SK-N-SH treated with all-trans-retinoic acid at 6 μM for 48 hours (cell line): ENCODE measurements at regions not wholly inside any gene's neighbourhood (a gene's known extent, or its start where the extent isn't known, plus 50 kb on each side); places are given as distances from the start of the nearest gene placed in this dataset.

Experiments
- ATAC-seq: fragments of 200-7000 bp; cut with Tn5 transposase; 3 replicates; pipeline ENCODE4 v1.9.1; 2020; ENCODE audit warnings: mild to moderate bottlenecking, moderate library complexity
- ARNTL ChIP-seq: fragments of 450-650 bp; formaldehyde crosslinking; IDR thresholded peaks from 2 replicates; pipeline ENCODE4 v1.5.0; 2020; ENCODE audit warnings: low read depth, mild to moderate bottlenecking, moderate library complexity, borderline replicate concordance
- BACH2 ChIP-seq: fragments of 250-450 bp; sonication (Bioruptor Pico); IDR thresholded peaks from 2 replicates; pipeline ENCODE4 v1.9.0; 2021; ENCODE audit warnings: mild to moderate bottlenecking, borderline replicate concordance
- CREB5 ChIP-seq: fragments of 250-450 bp; sonication (Bioruptor Pico); IDR thresholded peaks from 2 replicates; pipeline ENCODE4 v1.5.1; 2020; ENCODE audit warnings: low read depth, mild to moderate bottlenecking, moderate library complexity
- CSDC2 ChIP-seq: fragments of 250-450 bp; sonication (Bioruptor Pico); IDR thresholded peaks from 2 replicates; pipeline ENCODE4 v1.5.0; 2020; ENCODE audit warnings: mild to moderate bottlenecking, moderate library complexity
- CSRNP3 ChIP-seq: fragments of 250-450 bp; sonication (Bioruptor Pico); IDR thresholded peaks from 2 replicates; pipeline ENCODE4 v1.5.1; 2021; ENCODE audit warnings: mild to moderate bottlenecking, moderate library complexity
- ESRRG ChIP-seq: fragments of 250-450 bp; sonication (Bioruptor Pico); IDR thresholded peaks from 2 replicates; pipeline ENCODE4 v1.6.1; 2021; ENCODE audit warnings: mild to moderate bottlenecking
- GLIS3 ChIP-seq: fragments of 250-450 bp; sonication (Bioruptor Pico); IDR thresholded peaks from 2 replicates; pipeline ENCODE4 v1.5.0; 2020; ENCODE audit warnings: mild to moderate bottlenecking, moderate library complexity
- ISL1 ChIP-seq: fragments of 250-450 bp; sonication (Bioruptor Pico); IDR thresholded peaks from 2 replicates; pipeline ENCODE4 v2.1.2; 2022; ENCODE audit warnings: mild to moderate bottlenecking, moderate library complexity
- OSR1 ChIP-seq: fragments of 250-450 bp; sonication (Bioruptor Pico); IDR thresholded peaks from 2 replicates; pipeline ENCODE4 v1.8.0; 2022; ENCODE audit warnings: moderate library complexity, mild to moderate bottlenecking, inconsistent platforms
- PATZ1 ChIP-seq: fragments of 250-450 bp; sonication (Bioruptor Pico); IDR thresholded peaks from 2 replicates; pipeline ENCODE4 v1.8.0; 2020; ENCODE audit warnings: mild to moderate bottlenecking, moderate library complexity, borderline replicate concordance
- POU6F1 ChIP-seq: fragments of 250-450 bp; sonication (Bioruptor Pico); IDR thresholded peaks from 2 replicates; pipeline ENCODE4 v1.8.0; 2021; ENCODE audit warnings: low read depth, mild to moderate bottlenecking, moderate library complexity, borderline replicate concordance
- PPARA ChIP-seq: fragments of 250-450 bp; sonication (Bioruptor Pico); IDR thresholded peaks from 2 replicates; pipeline ENCODE4 v1.5.0; 2020; ENCODE audit warnings: mild to moderate bottlenecking, borderline replicate concordance
- RARB ChIP-seq: fragments of 250-450 bp; sonication (Bioruptor Pico); IDR thresholded peaks from 2 replicates; pipeline ENCODE4 v1.8.0; 2021; ENCODE audit warnings: mild to moderate bottlenecking, moderate library complexity
- TCF4 ChIP-seq: fragments of 250-450 bp; sonication (Bioruptor Pico); IDR thresholded peaks from 2 replicates; pipeline ENCODE4 v1.8.0; 2021; ENCODE audit warnings: mild to moderate bottlenecking, moderate library complexity, borderline replicate concordance
- ZC3H10 ChIP-seq: fragments of 250-450 bp; sonication (Bioruptor Pico); IDR thresholded peaks from 2 replicates; pipeline ENCODE4 v1.5.1; 2021; ENCODE audit warnings: mild to moderate bottlenecking, moderate library complexity
- ZFP3 ChIP-seq: fragments of 250-450 bp; sonication (Bioruptor Pico); IDR thresholded peaks from 2 replicates; pipeline ENCODE4 v1.5.0; 2020; ENCODE audit warnings: mild to moderate bottlenecking, moderate library complexity
- ZFP30 ChIP-seq: fragments of 450-650 bp; formaldehyde crosslinking; IDR thresholded peaks from 2 replicates; pipeline ENCODE4 v1.5.0; 2022; ENCODE audit warnings: mild to moderate bottlenecking, moderate library complexity
- ZNF565 ChIP-seq: fragments of 450-650 bp; formaldehyde crosslinking; conservative IDR thresholded peaks from 2 replicates; pipeline ENCODE4 v1.5.0; 2020; ENCODE audit warnings: low read depth, mild to moderate bottlenecking, moderate library complexity
- ZNF8 ChIP-seq: fragments of 450-650 bp; formaldehyde crosslinking; IDR thresholded peaks from 2 replicates; pipeline ENCODE4 v1.5.0; 2020; ENCODE audit warnings: mild to moderate bottlenecking, moderate library complexity

GRCh38 chr3:27629366-27629765 lies 92.8 kb downstream of the EOMES start:
- ATAC-seq: no peak
- no peak for TF ChIP-seq TCF4 (CRISPR knock-in tag)
- TF ChIP-seq ISL1 (CRISPR knock-in tag): peak; percentile 24; the same call in 1 of the 2 replicates
- TF ChIP-seq, all 23 proteins: peak for 1

- no peak for ATAC-seq
- TF ChIP-seq GLIS3 (CRISPR knock-in tag) (no peak), ISL1 (CRISPR knock-in tag) (peak; percentile 62)
- TF ChIP-seq, all 23 proteins: peak for 1
Observed at GRCh38 chr3:27628026-27628750, 93.9 kb downstream of the EOMES start.

- no peak for ATAC-seq
- TF ChIP-seq GLIS3 (CRISPR knock-in tag) (no peak), CSRNP3 (CRISPR knock-in tag) (no peak), BACH2 (CRISPR knock-in tag) (no peak), PATZ1 (no peak), OSR1 (no peak), ISL1 (CRISPR knock-in tag) (no peak), CREB5 (CRISPR knock-in tag) (no peak), ZFP3 (CRISPR knock-in tag) (no peak), RARB (CRISPR knock-in tag) (no peak), TCF4 (CRISPR knock-in tag) (no peak)
Observed at GRCh38 chr3:27626596-27627118, 95.5 kb downstream of the EOMES start.

GRCh38 chr3:27625864-27626263 lies 96.3 kb downstream of the EOMES start:
- no peak for ATAC-seq
- TF ChIP-seq CSDC2 (no peak), RARB (CRISPR knock-in tag) (no peak), ESRRG (CRISPR knock-in tag) (no peak), CREB5 (CRISPR knock-in tag) (no peak), ZFP3 (CRISPR knock-in tag) (no peak), PATZ1 (no peak), GLIS3 (CRISPR knock-in tag) (no peak), POU6F1 (CRISPR knock-in tag) (no peak), ZFP30 (CRISPR knock-in tag) (no peak), BACH2 (CRISPR knock-in tag) (no peak), ZC3H10 (CRISPR knock-in tag) (no peak), ZNF8 (CRISPR knock-in tag) (no peak), ZNF565 (CRISPR knock-in tag) (no peak), ARNTL (CRISPR knock-in tag) (no peak), OSR1 (no peak), ISL1 (CRISPR knock-in tag) (no peak), PPARA (no peak), CSRNP3 (CRISPR knock-in tag) (no peak)
